Activated CD4-positive, alpha-beta T cell treated with anti-CD3 and anti-CD28 coated beads, Interleukin-2, amount 10 ng/mL, durations not matched to agents 24 days and 14 days (primary cell): ENCODE measurements at regions not wholly inside any gene's neighbourhood (a gene's known extent, or its start where the extent isn't known, plus 50 kb on each side); places are given as distances from the start of the nearest gene placed in this dataset.

Experiments
- DNase-seq: peaks from one replicate; pipeline ENCODE4 v3.0.0; 2022
- H3K27ac Mint-ChIP-seq: one replicate; pipeline ENCODE4 v1.8.0; 2022; ENCODE audit warnings: mild to moderate bottlenecking, mixed read lengths
- H3K27me3 Mint-ChIP-seq: one replicate; pipeline ENCODE4 v1.8.0; 2022; ENCODE audit warnings: mixed read lengths
- H3K36me3 Mint-ChIP-seq: one replicate; pipeline ENCODE4 v1.8.0; 2022; ENCODE audit warnings: low read depth, mild to moderate bottlenecking, mixed read lengths
- H3K4me1 Mint-ChIP-seq: one replicate; pipeline ENCODE4 v1.8.0; 2021; ENCODE audit warnings: mixed read lengths
- H3K4me3 Mint-ChIP-seq: one replicate; pipeline ENCODE4 v1.8.0; 2022; ENCODE audit warnings: mild to moderate bottlenecking, moderate library complexity, mixed read lengths
- H3K9me3 Mint-ChIP-seq: one replicate; pipeline ENCODE4 v1.8.0; 2021; ENCODE audit warnings: mixed read lengths
- intact Hi-C: fragments of 100-400 bp; cut with micrococcal nuclease; formaldehyde crosslinking; loops from one replicate; pipeline ENCODE4 v1.15.1; 2023

- peaks cover 9% of the 10 kb centered on the region for H3K4me1 Mint-ChIP-seq
- H3K36me3 Mint-ChIP-seq: no peaks in the 10 kb centered on the region
- no peak for DNase-seq
- H3K9me3 Mint-ChIP-seq: peaks cover 10% of the 10 kb centered on the region
- intact Hi-C loops: no loop called here
- H3K27ac Mint-ChIP-seq: no peak overlapping the region
- peaks cover 1% of the 10 kb centered on the region for H3K27me3 Mint-ChIP-seq
- no peak overlapping the region for H3K4me3 Mint-ChIP-seq
These were observed 130.5 kb upstream of the CREB1 start for GRCh38 chr2:207399301-207399700.

- Mint-ChIP-seq H3K4me3 (no peak overlapping the region), H3K27ac (no peak overlapping the region), H3K9me3 (peaks cover 9% of the 10 kb centered on the region), H3K36me3 (no peaks in the 10 kb centered on the region), H3K4me1 (no peaks in the 10 kb centered on the region), H3K27me3 (peaks cover 5% of the 10 kb centered on the region)
- DNase-seq: no peak
- intact Hi-C loops: no loop called here
These were observed 128.4 kb upstream of the CREB1 start for GRCh38 chr2:207401338-207401737.

- H3K9me3 Mint-ChIP-seq: peaks cover 9% of the 10 kb centered on the region
- no peaks in the 10 kb centered on the region for H3K36me3 Mint-ChIP-seq
- peaks cover 5% of the 10 kb centered on the region for H3K27me3 Mint-ChIP-seq
- no peak overlapping the region for H3K27ac Mint-ChIP-seq
- no peaks in the 10 kb centered on the region for H3K4me1 Mint-ChIP-seq
- intact Hi-C loops: no loop called here
- no peak overlapping the region for H3K4me3 Mint-ChIP-seq
- DNase-seq: no peak
These were observed 126.6 kb upstream of the CREB1 start for GRCh38 chr2:207403141-207403540.

- Mint-ChIP-seq H3K9me3 (peaks cover 9% of the 10 kb centered on the region), H3K27me3 (peaks cover 5% of the 10 kb centered on the region), H3K4me1 (no peaks in the 10 kb centered on the region), H3K4me3 (no peak overlapping the region), H3K27ac (no peak overlapping the region), H3K36me3 (no peaks in the 10 kb centered on the region)
- intact Hi-C loops: no loop called here
- no peak for DNase-seq
These were observed 125.8 kb upstream of the CREB1 start for GRCh38 chr2:207403950-207404349.

DNA sequence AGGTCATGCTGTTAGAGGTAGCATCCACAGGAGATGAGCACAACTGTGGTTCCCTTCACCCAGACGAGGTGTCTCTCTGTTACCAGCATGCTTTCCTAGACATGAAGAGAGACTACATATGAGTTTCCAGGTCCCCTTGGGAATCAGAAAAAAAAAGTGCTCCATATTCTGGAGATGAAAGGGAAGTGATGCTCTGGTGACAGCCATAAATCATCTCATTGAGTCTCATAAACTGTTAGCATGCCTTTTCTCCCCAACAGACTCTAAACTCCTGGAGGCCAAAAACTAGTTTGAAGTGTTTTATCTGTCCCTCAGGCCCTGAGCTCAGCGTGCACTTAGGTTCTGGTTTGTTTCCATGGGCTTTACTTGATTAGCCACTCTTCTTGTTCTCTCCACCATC is 124.6 kb upstream of the CREB1 start:
- no peak overlapping the region for H3K4me3 Mint-ChIP-seq
- intact Hi-C loops: no loop called here
- peaks cover 9% of the 10 kb centered on the region for H3K9me3 Mint-ChIP-seq
- DNase-seq: no peak
- H3K27me3 Mint-ChIP-seq: peaks cover 7% of the 10 kb centered on the region
- H3K4me1 Mint-ChIP-seq: no peaks in the 10 kb centered on the region
- no peaks in the 10 kb centered on the region for H3K36me3 Mint-ChIP-seq
- no peak overlapping the region for H3K27ac Mint-ChIP-seq

- no peaks in the 10 kb centered on the region for H3K36me3 Mint-ChIP-seq
- intact Hi-C loops: no loop called here
These were observed 121.5 kb upstream of the CREB1 start for GRCh38 chr2:207408086-207408794.

DNA sequence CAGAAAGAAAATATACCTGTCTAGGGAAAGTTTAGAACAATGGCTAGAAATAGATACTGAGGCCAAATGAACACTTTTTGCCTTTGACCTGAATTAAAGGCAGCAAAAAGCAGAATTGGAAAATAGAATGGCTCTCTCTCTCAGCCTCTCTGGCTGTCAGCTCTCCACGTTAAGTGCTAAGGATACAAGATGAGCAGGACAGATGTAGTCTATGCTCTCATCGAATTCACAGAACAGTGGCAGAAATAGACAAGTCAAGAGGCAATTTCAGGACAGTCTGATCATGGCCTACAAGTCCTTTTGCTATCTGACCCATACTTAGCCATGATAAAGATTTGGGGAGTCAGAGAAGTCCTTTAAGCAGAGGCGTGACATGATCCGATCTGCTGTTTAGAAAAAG is 120.2 kb upstream of the CREB1 start:
- Mint-ChIP-seq H3K27me3 (peaks cover 6% of the 10 kb centered on the region), H3K36me3 (no peaks in the 10 kb centered on the region), H3K4me1 (no peaks in the 10 kb centered on the region), H3K9me3 (peaks cover 5% of the 10 kb centered on the region), H3K27ac (no peak overlapping the region), H3K4me3 (no peak overlapping the region)
- no peak for DNase-seq
- intact Hi-C loops: no loop called here

More at GRCh38 chr2:207408086-207408794, 121.5 kb upstream of the CREB1 start:
- Mint-ChIP-seq H3K9me3 (peaks cover 9% of the 10 kb centered on the region), H3K27ac (no peak overlapping the region), H3K4me3 (no peak overlapping the region), H3K4me1 (no peaks in the 10 kb centered on the region), H3K27me3 (peaks cover 8% of the 10 kb centered on the region)
- DNase-seq: no peak

GRCh38 chr2:207412787-207413310 is 116.9 kb upstream of the CREB1 start:
- Mint-ChIP-seq H3K27ac (no peak overlapping the region), H3K27me3 (peaks cover 5% of the 10 kb centered on the region), H3K9me3 (no peaks in the 10 kb centered on the region), H3K4me3 (no peak overlapping the region), H3K4me1 (no peaks in the 10 kb centered on the region), H3K36me3 (no peaks in the 10 kb centered on the region)
- DNase-seq: no peak
- intact Hi-C loops: no loop called here

- Mint-ChIP-seq H3K4me3 (no peak overlapping the region), H3K36me3 (no peaks in the 10 kb centered on the region), H3K4me1 (no peaks in the 10 kb centered on the region), H3K9me3 (no peaks in the 10 kb centered on the region), H3K27ac (no peak overlapping the region), H3K27me3 (peaks cover 5% of the 10 kb centered on the region)
- DNase-seq: no peak
- intact Hi-C loops: no loop called here
These were observed 116.3 kb upstream of the CREB1 start for GRCh38 chr2:207413376-207413907.

DNA sequence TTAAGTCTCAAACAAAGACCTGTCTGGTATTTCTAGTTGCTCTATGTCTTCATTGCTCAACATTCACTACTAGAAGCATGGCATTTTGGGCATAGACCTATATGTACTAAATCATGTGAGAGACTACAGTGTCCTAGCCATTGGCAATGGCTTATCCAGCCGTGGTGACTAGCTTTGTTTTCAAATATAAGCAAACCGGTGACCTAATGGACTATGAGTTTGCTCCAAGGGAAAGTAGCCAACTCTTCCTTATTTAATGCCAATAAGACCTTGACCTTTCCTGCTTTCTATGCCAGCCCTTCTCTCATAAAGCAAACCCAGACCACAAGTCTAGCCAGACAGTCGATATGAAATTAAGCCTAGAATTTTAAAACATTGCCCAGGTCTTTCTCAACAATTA is 113.7 kb upstream of the CREB1 start:
- intact Hi-C loops: no loop called here
- Mint-ChIP-seq H3K4me1 (no peaks in the 10 kb centered on the region), H3K36me3 (no peaks in the 10 kb centered on the region), H3K27ac (no peak overlapping the region), H3K27me3 (peaks cover 6% of the 10 kb centered on the region), H3K4me3 (no peak overlapping the region), H3K9me3 (no peaks in the 10 kb centered on the region)
- no peak for DNase-seq

DNA sequence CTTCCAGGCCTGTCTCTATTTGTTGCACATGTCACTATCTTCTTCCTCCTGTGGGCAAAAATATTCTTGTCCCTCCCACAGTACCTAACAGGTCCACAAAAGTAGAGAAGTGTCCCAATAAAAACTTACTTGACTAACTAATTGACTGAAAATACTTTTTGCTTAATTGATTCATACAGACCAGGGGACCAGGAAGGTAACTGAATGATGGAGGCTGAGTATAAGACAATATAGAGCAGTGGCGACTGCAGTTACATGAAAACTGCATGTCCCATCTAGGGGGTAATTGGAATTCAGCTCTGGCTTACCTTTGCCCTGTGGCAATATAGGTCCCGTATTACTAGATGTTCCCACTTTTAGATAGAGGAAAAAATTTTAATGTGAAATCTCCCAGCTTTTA is 112.9 kb upstream of the CREB1 start:
- Mint-ChIP-seq H3K9me3 (no peaks in the 10 kb centered on the region), H3K4me1 (no peaks in the 10 kb centered on the region), H3K27ac (no peak overlapping the region), H3K4me3 (no peak overlapping the region), H3K27me3 (peaks cover 6% of the 10 kb centered on the region), H3K36me3 (no peaks in the 10 kb centered on the region)
- intact Hi-C loops: no loop called here
- DNase-seq: no peak

DNA sequence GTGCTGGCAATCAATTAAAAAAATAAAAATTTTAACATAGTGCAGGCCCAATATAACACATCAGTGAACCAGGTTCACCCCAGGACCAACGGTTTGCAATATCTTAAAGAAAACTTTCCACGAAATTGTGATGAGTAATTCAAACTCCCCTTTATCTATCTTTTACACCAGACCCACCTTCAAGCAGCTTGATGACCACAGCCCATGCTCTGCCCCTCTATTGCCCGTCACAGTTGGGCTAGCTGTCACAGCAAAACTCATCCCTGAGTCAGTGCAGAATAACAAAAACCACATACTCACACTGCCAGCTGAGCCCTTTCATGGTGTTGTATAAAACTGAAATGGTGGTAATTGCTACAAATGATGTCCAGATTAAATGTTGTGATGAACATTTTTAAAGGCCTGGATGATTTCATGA is 112.5 kb upstream of the CREB1 start:
- Mint-ChIP-seq H3K27ac (no peak overlapping the region), H3K27me3 (peaks cover 6% of the 10 kb centered on the region), H3K36me3 (no peaks in the 10 kb centered on the region), H3K9me3 (no peaks in the 10 kb centered on the region), H3K4me3 (no peak overlapping the region), H3K4me1 (no peaks in the 10 kb centered on the region)
- no peak for DNase-seq
- intact Hi-C loops: no loop called here

DNA sequence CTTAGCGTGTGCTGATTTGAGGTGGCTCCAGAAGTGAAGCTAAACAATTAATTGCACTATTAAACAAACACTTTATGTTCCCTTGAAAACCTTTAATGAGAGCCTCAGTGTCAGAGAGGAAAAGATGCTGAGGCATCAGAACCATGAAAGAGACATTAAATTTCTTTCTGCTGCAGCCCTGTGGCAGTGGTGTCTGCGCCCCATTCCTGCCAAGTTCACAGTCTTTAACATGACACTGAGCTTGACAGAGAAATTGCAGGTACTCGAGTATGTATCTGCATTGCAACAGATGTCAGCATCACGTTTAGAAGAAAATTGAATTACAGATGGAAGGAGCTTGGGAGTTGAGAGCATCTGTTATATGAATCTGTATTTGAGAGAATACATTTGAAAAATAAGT is 111.3 kb upstream of the CREB1 start:
- Mint-ChIP-seq H3K27me3 (peaks cover 6% of the 10 kb centered on the region), H3K4me3 (no peak overlapping the region), H3K4me1 (peaks cover 4% of the 10 kb centered on the region), H3K9me3 (peaks cover 3% of the 10 kb centered on the region), H3K27ac (no peak overlapping the region), H3K36me3 (no peaks in the 10 kb centered on the region)
- intact Hi-C loops: no loop called here
- no peak for DNase-seq

DNA sequence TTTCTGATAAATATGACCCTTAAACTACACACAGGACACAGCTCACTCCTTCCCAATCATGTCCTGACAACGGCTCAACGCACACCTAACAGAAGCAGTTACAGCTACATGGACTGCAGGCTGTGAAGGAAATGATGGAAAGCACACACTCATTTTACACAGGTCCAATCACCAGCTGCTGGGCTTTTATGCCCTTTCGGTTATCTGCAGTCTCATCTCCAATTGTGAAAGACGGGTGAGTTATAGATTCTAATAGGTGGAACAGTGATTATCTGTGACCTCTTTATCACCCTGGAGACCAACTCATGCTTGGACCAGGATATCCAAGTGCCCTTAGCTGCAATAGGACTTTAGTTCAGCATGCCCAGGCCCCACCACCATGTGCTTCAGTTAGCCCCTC is 110.4 kb upstream of the CREB1 start:
- Mint-ChIP-seq H3K9me3 (peaks cover 3% of the 10 kb centered on the region), H3K36me3 (no peaks in the 10 kb centered on the region)

DNA sequence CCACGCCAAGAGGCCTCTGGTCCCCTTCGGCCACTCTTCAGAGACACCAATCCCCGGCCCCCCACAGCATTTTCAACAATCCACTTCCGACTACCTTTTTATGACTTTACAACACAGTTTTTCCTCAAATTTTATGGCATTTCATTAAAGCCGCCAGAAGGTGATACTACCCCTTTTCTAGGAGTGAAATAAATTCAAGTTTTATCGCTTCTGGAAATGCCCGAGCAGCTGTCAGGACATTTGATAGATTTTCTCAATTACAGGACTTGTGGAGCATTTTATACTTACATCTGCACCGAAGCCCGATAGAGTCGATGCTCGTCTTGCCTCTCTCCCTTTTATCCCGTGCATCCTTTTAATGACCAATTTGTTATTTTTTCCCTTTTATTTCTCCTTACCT is 108.1 kb upstream of the CREB1 start:
- H3K27me3 Mint-ChIP-seq: peaks cover 6% of the 10 kb centered on the region
- intact Hi-C loops: no loop called here
- no peak overlapping the region for H3K27ac Mint-ChIP-seq
- DNase-seq: no peak
- H3K4me1 Mint-ChIP-seq: peaks cover 14% of the 10 kb centered on the region
- H3K9me3 Mint-ChIP-seq: peaks cover 19% of the 10 kb centered on the region
- no peak overlapping the region for H3K4me3 Mint-ChIP-seq
- H3K36me3 Mint-ChIP-seq: no peaks in the 10 kb centered on the region

More for the DNA sequence above, 110.4 kb upstream of the CREB1 start:
- no peak for DNase-seq
- Mint-ChIP-seq H3K4me3 (no peak overlapping the region), H3K27me3 (peaks cover 6% of the 10 kb centered on the region), H3K27ac (no peak overlapping the region), H3K4me1 (peaks cover 10% of the 10 kb centered on the region)
- intact Hi-C loops: no loop called here
